Fibroblast of skin of right quadriceps (primary cell): ENCODE measurements at regions not wholly inside any gene's neighbourhood (a gene's known extent, or its start where the extent isn't known, plus 50 kb on each side); places are given as distances from the start of the nearest gene placed in this dataset.

ENCODE experiments used
- DNase-seq: peaks from one replicate; pipeline ENCODE4 v3.0.0-alpha.2; 2013

DNA sequence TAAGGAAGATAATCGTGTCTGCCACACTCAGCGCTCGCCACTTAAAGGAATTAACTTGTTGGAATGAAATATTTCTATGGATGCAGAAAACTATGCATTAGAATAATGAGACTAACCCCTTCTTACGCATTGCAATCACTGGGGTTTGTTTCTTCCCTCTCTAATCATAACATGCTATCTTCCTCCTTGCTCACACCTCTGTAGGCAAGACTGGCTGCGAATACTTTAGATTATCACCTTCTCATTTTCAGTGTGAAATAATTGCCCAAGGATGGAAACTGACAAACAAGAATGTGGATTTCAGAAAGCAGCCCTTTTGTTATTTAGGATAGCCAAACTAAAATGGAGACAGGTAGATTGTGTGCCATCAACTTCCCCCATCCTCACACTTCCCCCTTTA, 349.4 kb downstream of the MID1IP1 start:
- no peak for DNase-seq

GRCh38 chrX:39152106-39152649, 350.9 kb downstream of the MID1IP1 start:
- DNase-seq = no peak

DNA sequence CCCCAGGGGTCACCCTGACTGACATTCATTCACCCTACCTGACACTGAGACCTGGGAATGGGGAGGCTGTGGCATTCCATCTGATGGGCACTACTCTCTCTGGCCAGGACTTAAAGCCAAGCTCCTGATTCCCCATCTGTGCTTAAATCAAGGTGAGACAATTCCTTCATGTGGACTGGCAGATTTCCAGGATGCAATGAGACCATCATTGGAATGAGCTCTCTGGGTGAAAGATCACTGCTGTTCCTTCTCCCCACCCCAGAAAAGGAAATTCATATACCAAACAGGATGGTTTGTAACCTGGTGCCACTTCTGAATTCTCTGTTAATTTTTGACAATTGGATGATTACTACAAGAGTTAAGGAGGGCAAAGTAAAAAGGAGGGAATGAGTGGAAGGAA, 354.8 kb downstream of the MID1IP1 start:
- no peak for DNase-seq

DNA sequence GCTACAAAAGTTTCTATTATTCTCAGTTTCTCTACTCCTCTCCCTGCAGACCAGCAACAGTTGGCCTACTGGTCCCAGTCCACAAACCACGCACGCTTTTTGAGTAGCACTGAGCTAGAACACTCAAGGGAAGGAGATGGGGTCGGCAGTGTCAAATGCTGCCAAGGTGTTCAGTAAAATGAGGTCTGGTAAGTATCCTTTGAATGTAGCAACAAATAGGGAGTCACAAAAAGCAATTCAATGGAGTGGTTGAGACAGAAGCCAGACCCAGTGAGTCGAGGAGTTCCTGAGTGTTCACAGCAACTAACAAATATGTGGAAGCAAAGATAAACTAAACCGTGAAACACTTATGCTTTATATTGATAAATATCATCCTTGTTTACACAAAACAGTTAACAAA, 355.7 kb downstream of the MID1IP1 start:
- DNase-seq = no peak

GRCh38 chrX:39157796-39158195, 356.5 kb downstream of the MID1IP1 start:
- peak; percentile 42 for DNase-seq

DNA sequence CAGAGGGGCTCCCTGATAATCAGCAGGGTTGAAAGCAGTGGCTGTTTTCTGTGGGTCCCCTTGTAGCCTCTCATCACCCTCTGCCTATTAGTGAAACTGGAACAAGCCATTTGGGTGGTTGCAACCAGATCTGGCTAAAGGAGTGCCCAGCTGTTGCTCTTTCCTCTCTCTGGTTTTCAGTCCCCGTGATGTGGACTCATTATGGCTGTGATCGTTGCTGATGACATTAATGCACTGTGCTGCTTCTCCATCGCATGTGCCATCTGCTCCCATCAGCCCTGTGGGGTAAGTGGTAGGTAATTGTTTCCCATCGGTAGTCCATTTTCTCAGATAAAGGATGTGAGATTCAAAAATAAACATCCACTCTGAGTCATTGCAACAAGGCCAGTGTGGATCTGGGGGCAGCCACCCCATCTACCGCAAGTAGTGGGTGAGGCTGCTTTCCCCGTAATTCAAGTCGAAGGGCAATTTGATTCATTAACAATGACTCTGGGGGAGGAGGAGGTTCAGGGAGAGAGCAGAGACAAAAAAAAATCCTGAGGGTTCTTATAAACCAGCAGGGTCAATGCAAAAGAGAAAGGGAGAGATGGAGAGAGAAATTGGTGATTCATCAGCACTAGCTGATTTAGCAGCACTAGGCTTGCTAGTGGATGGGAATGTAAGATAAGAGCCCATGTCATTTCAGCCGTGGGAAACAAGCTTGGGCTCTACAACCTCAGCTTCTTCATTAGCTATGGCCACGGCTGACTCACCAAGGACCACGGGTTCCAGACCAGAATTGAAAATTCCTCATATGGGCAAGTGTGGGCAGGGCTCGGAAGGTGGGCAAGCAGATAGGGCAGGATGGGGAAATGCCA, 357.8 kb downstream of the MID1IP1 start:
- DNase-seq = peak; percentile 68

GRCh38 chrX:39159921-39160507, 358.8 kb downstream of the MID1IP1 start:
- no peak for DNase-seq

DNA sequence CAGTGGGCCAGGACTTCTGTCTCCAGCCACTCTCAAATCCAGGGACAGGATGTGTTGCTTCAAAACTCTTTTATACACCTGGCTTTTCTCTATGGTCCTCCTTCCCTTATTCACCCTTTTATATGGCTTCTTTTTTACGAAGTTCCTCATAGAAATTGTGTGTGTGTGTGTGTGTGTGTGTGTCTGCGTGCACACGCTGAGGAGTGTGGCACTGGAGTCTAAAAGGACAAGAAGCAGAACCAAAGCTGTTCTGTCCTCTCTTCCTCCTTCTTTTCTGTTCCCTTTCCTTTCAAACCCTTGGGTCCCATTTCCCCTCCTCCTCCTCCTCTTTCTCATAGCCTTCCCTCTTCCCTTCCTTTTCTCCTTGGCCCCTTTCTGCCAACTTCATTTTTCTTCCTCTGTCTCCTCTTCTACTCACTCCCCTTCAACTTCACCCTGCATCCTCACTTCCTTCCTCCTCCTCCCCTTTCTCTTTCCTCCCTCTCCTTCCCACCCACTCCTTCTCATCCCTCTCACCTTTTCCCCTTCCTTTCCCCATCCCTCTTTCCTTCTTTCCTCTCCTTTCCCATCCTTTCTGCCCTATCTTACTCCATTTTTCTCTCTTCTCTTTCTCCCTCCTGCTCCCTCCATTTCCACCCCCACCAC, 360.5 kb downstream of the MID1IP1 start:
- no peak for DNase-seq

- no peak for DNase-seq
These were observed 361.1 kb downstream of the MID1IP1 start for GRCh38 chrX:39162322-39162735.

- DNase-seq = no peak
These were observed 362.4 kb downstream of the MID1IP1 start for GRCh38 chrX:39163581-39164126.

DNA sequence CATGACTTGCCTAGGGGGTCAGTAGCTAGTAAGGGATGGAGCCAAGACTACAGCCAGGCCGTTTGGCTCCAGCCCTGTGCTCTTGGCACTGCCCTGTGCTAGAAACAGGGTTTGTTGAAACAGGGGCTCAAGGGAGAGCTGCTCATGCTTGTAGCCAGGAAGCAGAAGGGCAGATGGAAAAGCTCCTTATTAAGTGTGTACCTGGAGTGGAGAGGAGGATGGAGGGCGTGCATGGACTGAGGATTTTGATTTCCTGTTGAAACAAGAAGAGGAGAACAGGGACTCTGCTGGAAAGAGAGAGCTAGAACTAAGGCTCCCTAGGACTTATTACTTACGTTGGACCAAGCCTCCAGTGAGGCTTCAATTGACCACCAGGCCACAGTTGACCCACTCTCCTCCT, 363.0 kb downstream of the MID1IP1 start:
- DNase-seq = no peak

- no peak for DNase-seq
These were observed 363.9 kb downstream of the MID1IP1 start for GRCh38 chrX:39165185-39165584.

DNA sequence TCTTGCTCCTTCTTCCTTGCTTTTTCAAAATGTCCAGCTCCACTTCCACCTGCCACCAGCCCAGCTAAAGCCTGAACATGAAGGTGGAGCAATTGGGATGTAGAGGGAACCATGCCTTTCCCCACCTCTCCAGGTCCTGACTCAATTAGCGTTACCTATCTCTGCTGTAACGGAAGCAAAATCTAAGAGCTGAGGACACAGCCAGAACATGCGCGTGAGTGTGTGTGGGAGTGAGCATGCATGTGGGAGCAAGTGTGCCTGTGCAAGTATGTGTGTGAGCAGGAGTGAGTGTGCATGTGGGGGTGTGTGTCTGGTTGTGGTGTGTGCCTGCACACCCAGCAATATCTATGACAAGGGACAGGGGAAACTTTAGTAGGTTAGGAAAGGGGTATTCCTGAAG, 364.5 kb downstream of the MID1IP1 start:
- no peak for DNase-seq

GRCh38 chrX:39167791-39168190, 366.5 kb downstream of the MID1IP1 start:
- DNase-seq = no peak

DNA sequence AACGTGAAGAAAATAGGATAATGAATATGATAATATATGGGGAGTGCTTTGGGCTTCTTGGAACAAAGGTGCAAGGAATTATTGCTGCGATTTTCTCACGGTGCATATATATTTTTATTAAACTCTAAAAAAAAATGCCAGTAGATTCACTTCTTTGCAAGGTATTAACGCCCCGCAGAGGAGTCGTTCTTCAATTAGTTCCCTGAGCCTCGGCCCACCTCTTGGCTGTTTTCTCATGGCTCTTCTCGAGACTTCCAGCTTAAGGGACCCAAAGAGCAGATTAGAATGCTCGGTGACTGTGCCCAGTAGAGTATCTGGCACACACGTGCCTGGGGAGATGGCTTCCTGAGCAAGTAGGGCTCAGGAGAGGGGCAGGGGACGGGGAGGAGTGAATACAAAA, 367.4 kb downstream of the MID1IP1 start:
- no peak for DNase-seq

DNA sequence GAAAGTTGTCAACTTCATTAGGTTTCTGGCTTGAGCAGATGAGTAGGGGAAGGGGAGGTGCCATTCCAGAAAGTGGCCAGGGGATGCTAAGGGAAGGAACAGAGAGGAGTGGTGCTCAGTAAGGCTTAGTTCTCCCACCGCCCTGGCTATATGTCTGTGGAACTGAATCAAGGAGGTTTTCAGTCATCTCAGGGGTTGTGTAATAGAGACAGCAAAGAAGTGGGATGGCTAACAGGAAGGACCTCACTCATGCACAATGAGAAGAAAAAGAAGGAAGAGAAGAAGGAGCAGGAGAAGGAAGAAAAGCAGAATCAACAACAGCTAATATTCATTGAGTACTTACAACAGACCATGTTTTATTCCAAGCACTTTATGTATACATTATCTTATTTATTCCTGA, 368.7 kb downstream of the MID1IP1 start:
- DNase-seq = no peak

DNA sequence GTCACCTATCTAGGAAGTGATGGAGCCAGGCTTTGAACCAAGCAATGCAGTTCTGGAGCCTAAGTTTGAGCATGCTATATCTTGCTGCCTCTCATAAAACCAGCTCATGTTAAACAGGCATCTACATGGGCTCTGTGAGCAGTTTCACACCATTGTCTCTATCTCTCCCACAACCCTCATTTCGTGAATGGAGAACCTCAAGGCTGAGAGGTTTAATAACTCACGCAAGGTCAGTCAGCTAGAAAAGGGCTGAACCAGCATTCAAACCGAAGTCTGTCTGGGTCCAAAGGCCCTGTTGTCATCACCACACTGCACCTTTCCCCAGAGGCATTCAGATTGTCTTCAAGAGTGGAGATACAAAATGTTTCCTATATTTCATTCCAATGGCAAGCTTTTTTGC, 369.2 kb downstream of the MID1IP1 start:
- no peak for DNase-seq

DNA sequence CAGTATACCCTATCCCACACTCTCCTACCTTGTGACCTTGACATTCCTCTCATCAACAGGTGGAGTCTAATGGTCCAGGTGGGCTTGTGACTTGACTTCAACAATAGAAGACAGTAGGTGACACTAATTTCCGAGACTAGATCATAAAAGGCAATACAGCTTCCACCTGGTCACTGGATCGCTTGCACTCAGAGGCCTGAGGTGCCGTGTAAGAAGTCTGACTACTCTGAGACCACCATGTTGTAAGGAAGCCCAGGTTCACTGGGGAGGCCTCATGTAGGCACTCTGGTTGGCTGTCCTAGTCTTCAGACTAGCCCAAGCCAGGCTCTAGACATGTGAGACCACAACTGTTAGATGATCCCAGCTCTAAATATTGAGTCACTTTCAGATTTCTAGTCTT, 370.4 kb downstream of the MID1IP1 start:
- DNase-seq = no peak

- DNase-seq = no peak
These were observed 373.0 kb downstream of the MID1IP1 start for GRCh38 chrX:39174241-39174771.

- DNase-seq = peak; percentile 3
These were observed 373.6 kb downstream of the MID1IP1 start for GRCh38 chrX:39174772-39175417.

- DNase-seq = no peak
These were observed 374.3 kb downstream of the MID1IP1 start for GRCh38 chrX:39175418-39176057.

DNA sequence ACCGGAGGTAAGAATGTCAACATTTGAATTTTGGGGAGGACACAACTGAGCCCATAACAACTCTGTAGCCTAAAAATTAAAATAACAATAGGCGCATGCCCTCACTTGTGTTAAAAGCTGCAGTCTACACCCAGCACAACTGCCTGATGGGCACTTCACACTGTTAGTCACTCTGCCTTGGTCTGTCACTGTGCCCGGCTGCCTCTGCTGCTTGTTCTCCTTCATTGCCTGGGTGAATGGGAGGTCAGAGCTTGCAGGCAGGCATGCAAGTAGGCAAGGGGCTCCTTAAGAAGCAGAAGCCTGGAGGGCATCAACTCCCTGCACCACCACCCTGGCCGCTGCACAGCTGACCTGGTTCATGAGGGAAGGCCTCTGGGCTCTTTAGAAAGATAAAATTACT, 374.8 kb downstream of the MID1IP1 start:
- no peak for DNase-seq
